ENCODE measurements at regions not wholly inside any gene's neighbourhood (a gene's known extent, or its start where the extent isn't known, plus 50 kb on each side); places are given as distances from the start of the nearest gene placed in this dataset.

DNA sequence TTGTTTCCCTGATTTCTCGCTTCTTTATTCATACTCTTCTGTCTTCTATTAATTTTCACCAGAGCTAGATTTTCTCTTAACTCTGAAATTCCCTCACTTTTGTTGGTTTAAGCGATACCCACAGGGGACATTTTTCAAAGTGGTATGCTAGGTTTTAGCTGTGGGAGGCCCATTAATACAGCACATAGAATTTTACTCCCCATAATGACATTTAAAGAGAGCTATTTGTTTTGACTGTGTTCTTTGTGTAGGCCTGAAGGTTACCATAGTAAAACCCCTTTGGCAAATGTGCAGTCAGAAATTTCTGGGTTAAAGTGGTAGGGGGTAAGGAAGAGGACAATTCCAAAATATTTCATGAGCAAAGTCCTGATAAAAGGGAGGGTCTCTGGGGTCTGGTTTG lies 721.1 kb upstream of the CITED2 start:
- DNase-seq (no peak), ATAC-seq (no peak)
- intact Hi-C loops (cut with DNase I, micrococcal nuclease): no loop called here
- Mint-ChIP-seq H3K4me1 (no peaks in the 10 kb centered on the region), H3K27ac (no peak overlapping the region), H3K27me3 (peaks cover 2% of the 10 kb centered on the region), H3K4me3 (no peak overlapping the region), H3K36me3 (ENCODE audit: low read depth) (no peaks in the 10 kb centered on the region), H3K9me3 (ENCODE audit: low read depth) (no peaks in the 10 kb centered on the region)
- ChIA-PET POLR2A (no interaction called here), CTCF (interaction anchor here (1.0 to 1.1 kb wide), 2 partner anchors 10 to 31 kb away, joined by 3 read pairs; no protein-coding TSS in a partner anchor)

DNA sequence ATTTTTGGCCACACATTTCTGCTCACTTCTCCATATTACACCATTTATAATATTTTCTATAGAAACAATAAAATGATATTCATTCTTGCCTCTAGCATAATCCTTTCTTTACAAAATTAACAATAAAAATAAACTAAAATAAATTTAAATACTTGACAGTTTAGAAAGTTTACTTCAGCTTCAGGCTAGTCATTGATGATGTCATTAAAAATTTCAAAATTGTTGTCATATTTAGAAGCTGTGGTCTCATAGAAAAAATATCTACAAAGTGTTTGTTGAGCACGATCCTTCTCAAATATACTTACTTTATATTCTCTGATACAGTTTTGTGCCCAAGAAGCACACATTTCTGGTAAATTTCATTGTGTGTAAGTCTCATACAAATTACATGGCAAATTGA lies 717.4 kb upstream of the CITED2 start:
- no peaks in the 10 kb centered on the region for H3K9me3 Mint-ChIP-seq (ENCODE audit: low read depth)
- CTCF ChIA-PET: no interaction called here
- DNase-seq: no peak
- H3K36me3 Mint-ChIP-seq (ENCODE audit: low read depth): no peaks in the 10 kb centered on the region
- peaks cover 5% of the 10 kb centered on the region for H3K27me3 Mint-ChIP-seq
- H3K4me3 Mint-ChIP-seq: no peak overlapping the region
- H3K4me1 Mint-ChIP-seq: no peaks in the 10 kb centered on the region
- intact Hi-C loops (cut with DNase I, micrococcal nuclease): no loop called here
- H3K27ac Mint-ChIP-seq: no peak overlapping the region
- POLR2A ChIA-PET: no interaction called here
- ATAC-seq: no peak

DNA sequence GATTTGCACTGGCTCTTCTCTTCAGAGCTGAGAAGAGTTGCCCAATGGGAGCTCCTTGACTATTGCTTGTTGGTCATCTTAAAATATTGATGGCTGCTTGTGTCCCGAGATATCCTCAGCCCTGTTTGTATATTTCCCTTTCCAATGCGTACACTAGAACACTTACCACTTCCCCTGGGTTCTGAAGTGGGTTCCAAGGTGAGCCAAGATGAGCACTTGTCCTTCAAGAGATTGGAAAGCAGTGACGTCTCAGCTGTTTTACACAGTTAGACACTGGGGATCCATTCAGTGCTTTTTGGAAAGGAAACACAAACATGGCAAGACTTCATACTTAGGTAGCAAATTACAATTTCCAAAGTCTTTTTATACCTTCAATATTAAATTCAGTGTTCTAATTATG lies 716.4 kb upstream of the CITED2 start:
- H3K36me3 Mint-ChIP-seq (ENCODE audit: low read depth): no peaks in the 10 kb centered on the region
- H3K4me3 Mint-ChIP-seq: no peak overlapping the region
- intact Hi-C loops (cut with DNase I, micrococcal nuclease): no loop called here
- ChIA-PET CTCF (interaction anchor here (0.7 kb wide), 1 partner anchor 577 kb away, joined by 5 read pairs; no protein-coding TSS in a partner anchor), POLR2A (no interaction called here)
- ATAC-seq: no peak
- no peaks in the 10 kb centered on the region for H3K9me3 Mint-ChIP-seq (ENCODE audit: low read depth)
- H3K27ac Mint-ChIP-seq: no peak overlapping the region
- H3K4me1 Mint-ChIP-seq: no peaks in the 10 kb centered on the region
- no peak for DNase-seq
- peaks cover 5% of the 10 kb centered on the region for H3K27me3 Mint-ChIP-seq

DNA sequence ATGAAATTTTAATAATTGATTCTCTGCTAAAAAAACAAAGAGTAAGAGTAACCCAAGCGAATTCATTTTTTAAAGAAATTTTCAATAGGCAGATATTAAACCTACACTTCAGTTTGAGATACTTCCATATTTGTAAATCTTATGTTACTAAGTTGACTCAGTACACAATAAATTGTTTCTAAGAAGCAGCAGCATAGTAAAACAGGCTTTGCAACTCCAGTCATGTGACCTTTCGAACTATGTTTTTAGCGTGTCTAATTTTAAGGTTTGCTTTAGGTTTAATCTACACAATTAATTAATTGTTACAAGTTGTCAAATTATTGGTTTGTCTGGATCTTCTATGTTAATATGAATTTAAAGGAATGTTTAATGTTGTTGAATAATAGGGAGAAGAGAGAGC lies 708.9 kb upstream of the CITED2 start:
- intact Hi-C loops (cut with DNase I, micrococcal nuclease): no loop called here
- DNase-seq (no peak), ATAC-seq (no peak)

DNA sequence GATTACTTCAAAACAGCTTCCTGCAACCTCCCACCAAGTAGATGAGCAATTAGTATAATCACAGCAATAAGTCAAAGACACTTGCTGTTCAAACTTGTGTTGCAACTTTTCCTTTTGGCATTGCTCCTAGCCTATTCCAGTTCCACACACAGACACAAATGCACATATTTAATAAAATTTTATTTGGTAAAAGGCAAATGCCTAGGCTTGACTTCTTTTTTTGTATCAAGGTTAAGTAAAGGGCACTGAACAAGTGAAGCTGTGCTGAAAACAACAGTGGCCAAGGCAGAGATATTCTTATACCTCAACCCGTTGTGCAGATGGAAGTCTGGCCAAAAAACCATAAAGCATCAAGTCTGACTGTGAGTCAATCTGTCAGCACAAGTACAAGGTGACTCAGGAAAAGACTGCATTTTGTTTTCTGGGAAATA lies 708.4 kb upstream of the CITED2 start:
- Mint-ChIP-seq H3K27ac (no peak overlapping the region), H3K4me1 (no peaks in the 10 kb centered on the region), H3K27me3 (peaks cover 2% of the 10 kb centered on the region), H3K4me3 (no peak overlapping the region), H3K36me3 (ENCODE audit: low read depth) (no peaks in the 10 kb centered on the region), H3K9me3 (ENCODE audit: low read depth) (no peaks in the 10 kb centered on the region)
- ChIA-PET POLR2A (no interaction called here), CTCF (interaction anchor here (0.6 kb wide), 1 partner anchor 188 kb away, joined by 3 read pairs; no protein-coding TSS in a partner anchor)
- ATAC-seq (no peak), DNase-seq (no peak)
- intact Hi-C loops (cut with DNase I, micrococcal nuclease): no loop called here

More for the DNA sequence above, 708.9 kb upstream of the CITED2 start:
- Mint-ChIP-seq H3K27ac (no peak overlapping the region), H3K27me3 (peaks cover 2% of the 10 kb centered on the region), H3K4me3 (no peak overlapping the region), H3K9me3 (ENCODE audit: low read depth) (no peaks in the 10 kb centered on the region), H3K36me3 (ENCODE audit: low read depth) (no peaks in the 10 kb centered on the region), H3K4me1 (no peaks in the 10 kb centered on the region)
- POLR2A ChIA-PET: no interaction called here
- CTCF ChIA-PET: interaction anchor here (0.6 kb wide), 1 partner anchor 189 kb away, joined by 3 read pairs; no protein-coding TSS in a partner anchor

DNA sequence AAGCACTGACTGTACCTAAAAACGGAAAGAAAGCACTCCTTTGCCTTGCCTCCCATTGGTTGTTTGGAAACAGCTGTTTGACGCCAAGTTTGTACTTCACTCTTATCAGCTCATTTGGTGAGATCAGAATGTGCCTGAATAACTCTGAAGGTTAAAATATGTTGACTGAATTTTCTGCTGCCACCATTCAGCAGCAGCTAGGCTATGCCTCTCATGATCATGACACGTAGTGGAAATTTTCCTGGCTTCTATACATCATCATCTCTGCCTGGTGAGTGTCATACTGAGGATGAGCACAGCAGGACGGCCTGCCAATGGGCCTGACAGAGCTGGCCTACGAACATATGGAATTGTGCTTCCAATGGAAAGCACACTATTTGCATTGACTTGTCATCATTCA lies 704.9 kb upstream of the CITED2 start:
- no peaks in the 10 kb centered on the region for H3K36me3 Mint-ChIP-seq (ENCODE audit: low read depth)
- no peak overlapping the region for H3K27ac Mint-ChIP-seq
- DNase-seq: no peak
- ChIA-PET POLR2A (no interaction called here), CTCF (no interaction called here)
- H3K4me3 Mint-ChIP-seq: no peak overlapping the region
- peaks cover 9% of the 10 kb centered on the region for H3K27me3 Mint-ChIP-seq
- no peaks in the 10 kb centered on the region for H3K9me3 Mint-ChIP-seq (ENCODE audit: low read depth)
- ATAC-seq: no peak
- intact Hi-C loops (cut with DNase I, micrococcal nuclease): no loop called here
- no peaks in the 10 kb centered on the region for H3K4me1 Mint-ChIP-seq

DNA sequence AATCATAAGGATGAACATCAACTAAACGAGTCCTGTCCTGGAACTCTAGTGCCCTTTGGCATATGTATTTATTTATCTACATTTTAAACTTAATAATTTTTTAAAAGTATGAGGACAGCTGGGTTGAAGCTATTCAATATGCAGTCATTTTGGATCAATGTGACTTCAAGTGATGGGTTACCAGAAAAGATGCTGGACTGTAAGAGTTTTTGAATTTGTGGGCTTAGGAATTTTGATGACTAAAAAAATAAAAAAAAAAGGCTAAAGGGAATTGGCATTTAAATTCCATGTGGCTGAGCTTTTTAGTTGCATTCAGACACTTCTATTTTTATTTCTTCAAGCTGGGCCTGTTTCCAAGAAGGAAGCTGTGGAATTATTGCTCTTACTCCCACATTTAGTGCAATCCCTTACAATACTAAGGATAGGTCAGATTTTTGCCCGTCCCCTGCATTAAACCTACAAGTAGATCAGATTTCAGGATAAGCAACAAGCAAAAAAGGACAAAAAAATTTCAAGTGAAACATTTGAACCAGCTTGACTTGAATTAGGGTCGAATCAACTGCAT lies 704.2 kb upstream of the CITED2 start:
- H3K27me3 Mint-ChIP-seq: peaks cover 13% of the 10 kb centered on the region
- no peaks in the 10 kb centered on the region for H3K9me3 Mint-ChIP-seq (ENCODE audit: low read depth)
- H3K4me3 Mint-ChIP-seq: no peak overlapping the region
- no peaks in the 10 kb centered on the region for H3K4me1 Mint-ChIP-seq
- no peak overlapping the region for H3K27ac Mint-ChIP-seq
- DNase-seq (no peak), ATAC-seq (no peak)
- ChIA-PET POLR2A (no interaction called here), CTCF (no interaction called here)
- intact Hi-C loops (cut with DNase I, micrococcal nuclease): no loop called here
- H3K36me3 Mint-ChIP-seq (ENCODE audit: low read depth): no peaks in the 10 kb centered on the region

DNA sequence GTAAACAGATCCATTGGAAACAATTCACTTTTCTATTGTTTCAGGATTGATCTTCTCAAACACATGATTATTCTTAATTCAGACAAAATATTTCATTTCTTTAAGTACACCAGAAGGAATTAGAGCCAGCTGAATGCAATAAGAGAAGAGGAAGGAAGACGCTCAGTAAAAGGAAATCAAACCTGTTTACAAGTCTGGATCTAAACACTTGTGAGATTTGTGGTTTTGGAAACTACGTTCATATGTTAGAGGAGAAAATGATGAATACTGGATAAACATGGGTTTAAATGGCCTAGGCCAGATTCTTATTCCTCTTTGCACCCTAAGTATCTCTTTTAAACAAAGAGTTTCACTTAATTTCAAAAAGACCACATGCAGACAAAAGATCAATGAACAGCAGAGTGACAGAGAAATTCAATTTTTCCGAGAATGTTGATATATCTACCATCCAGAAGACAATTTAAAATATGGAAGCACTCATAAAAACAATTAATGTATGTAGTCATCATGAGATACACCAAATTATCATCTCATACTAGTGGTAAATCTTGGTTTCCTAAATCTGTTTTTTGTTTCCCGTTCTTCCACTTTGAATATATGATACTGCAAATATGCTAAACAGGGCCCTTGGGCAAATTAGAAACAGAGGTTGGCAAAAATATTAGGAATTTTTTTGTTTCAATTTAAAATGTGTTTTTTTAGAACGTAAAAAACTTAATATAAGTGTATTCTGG lies 703.5 kb upstream of the CITED2 start:
- H3K27me3 Mint-ChIP-seq: peaks cover 13% of the 10 kb centered on the region
- no peak overlapping the region for H3K4me3 Mint-ChIP-seq
- no peaks in the 10 kb centered on the region for H3K9me3 Mint-ChIP-seq (ENCODE audit: low read depth)
- H3K4me1 Mint-ChIP-seq: no peaks in the 10 kb centered on the region
- POLR2A ChIA-PET: no interaction called here
- H3K27ac Mint-ChIP-seq: no peak overlapping the region
- intact Hi-C loops (cut with DNase I, micrococcal nuclease): no loop called here
- DNase-seq: no peak
- CTCF ChIA-PET: interaction anchor here (0.6 kb wide), 1 partner anchor 1263 kb away, joined by 3 read pairs; no protein-coding TSS in a partner anchor
- H3K36me3 Mint-ChIP-seq (ENCODE audit: low read depth): no peaks in the 10 kb centered on the region
- no peak for ATAC-seq

DNA sequence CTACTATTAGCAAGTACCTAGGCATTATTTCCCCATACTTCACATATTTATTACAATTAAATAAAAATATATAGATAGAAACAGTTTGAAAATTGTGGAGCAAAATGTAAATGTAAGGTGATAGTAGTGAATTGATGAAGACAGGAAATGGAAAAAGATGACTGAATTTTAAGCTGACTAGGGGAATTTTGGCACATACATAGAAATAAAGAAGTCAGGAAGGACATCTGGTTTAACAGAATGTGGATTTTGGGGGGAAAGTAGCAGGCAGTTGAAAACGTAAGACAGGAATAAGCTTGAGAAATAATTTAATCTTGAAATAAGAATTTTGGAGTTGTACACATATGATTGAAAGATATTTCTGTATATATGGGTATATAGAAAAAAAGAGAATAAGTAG lies 701.7 kb upstream of the CITED2 start:
- Mint-ChIP-seq H3K36me3 (ENCODE audit: low read depth) (no peaks in the 10 kb centered on the region), H3K27ac (no peak overlapping the region)

DNA sequence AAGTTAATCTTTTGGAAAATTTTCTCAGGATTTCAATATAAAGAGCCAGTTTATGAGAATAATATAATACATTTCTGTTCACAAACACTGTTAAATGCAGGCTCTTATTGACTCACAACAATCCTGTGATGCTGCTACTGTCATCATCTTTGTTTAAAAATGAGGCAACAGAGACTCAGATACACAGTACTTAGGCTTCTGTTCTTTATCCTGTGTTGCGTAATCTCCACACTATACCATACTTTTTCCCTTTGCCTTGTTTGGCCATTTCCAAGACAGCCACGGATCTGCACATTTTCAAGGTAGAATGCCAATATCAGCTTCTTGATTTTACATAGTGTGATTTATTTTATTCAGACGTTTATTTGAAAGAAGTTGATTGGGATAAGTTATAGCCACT lies 699.0 kb upstream of the CITED2 start:
- Mint-ChIP-seq H3K4me1 (no peaks in the 10 kb centered on the region), H3K4me3 (no peak overlapping the region), H3K36me3 (ENCODE audit: low read depth) (no peaks in the 10 kb centered on the region), H3K27me3 (peaks cover 13% of the 10 kb centered on the region), H3K27ac (no peak overlapping the region), H3K9me3 (ENCODE audit: low read depth) (no peaks in the 10 kb centered on the region)
- ChIA-PET POLR2A (no interaction called here), CTCF (no interaction called here)
- intact Hi-C loops (cut with DNase I, micrococcal nuclease): no loop called here
- DNase-seq (no peak), ATAC-seq (no peak)

More for the DNA sequence above, 701.7 kb upstream of the CITED2 start:
- Mint-ChIP-seq H3K4me3 (no peak overlapping the region), H3K9me3 (ENCODE audit: low read depth) (no peaks in the 10 kb centered on the region), H3K4me1 (no peaks in the 10 kb centered on the region), H3K27me3 (peaks cover 13% of the 10 kb centered on the region)
- no peak for ATAC-seq
- ChIA-PET CTCF (no interaction called here), POLR2A (no interaction called here)
- DNase-seq: no peak
- intact Hi-C loops (cut with DNase I, micrococcal nuclease): no loop called here

DNA sequence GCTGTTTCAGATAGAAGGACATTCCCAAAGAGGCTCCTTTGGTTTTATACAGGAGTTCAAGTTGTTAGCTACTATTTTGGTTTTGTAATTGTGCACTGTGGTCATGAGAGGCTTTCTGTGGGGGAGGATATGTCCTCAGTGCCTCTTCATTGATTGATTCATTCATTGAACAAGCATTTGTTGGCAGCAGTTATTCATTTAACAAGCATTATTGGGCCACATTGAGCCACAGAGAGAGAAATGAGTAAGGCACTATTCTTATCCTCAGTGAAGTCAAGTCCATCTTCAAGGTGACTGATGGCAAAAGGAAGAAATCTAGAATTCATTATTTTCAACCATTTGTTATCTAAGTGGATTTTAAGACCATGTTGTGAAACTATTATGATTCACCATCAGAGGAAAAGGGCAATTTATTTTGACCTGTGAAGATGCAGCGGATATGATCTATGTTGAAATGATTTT lies 697.2 kb upstream of the CITED2 start:
- no peaks in the 10 kb centered on the region for H3K36me3 Mint-ChIP-seq (ENCODE audit: low read depth)
- DNase-seq: no peak
- ChIA-PET POLR2A (no interaction called here), CTCF (no interaction called here)
- H3K9me3 Mint-ChIP-seq (ENCODE audit: low read depth): no peaks in the 10 kb centered on the region
- H3K27ac Mint-ChIP-seq: no peak overlapping the region
- H3K4me3 Mint-ChIP-seq: no peak overlapping the region
- no peak for ATAC-seq
- H3K4me1 Mint-ChIP-seq: no peaks in the 10 kb centered on the region
- H3K27me3 Mint-ChIP-seq: peaks cover 13% of the 10 kb centered on the region
- intact Hi-C loops (cut with DNase I, micrococcal nuclease): no loop called here

DNA sequence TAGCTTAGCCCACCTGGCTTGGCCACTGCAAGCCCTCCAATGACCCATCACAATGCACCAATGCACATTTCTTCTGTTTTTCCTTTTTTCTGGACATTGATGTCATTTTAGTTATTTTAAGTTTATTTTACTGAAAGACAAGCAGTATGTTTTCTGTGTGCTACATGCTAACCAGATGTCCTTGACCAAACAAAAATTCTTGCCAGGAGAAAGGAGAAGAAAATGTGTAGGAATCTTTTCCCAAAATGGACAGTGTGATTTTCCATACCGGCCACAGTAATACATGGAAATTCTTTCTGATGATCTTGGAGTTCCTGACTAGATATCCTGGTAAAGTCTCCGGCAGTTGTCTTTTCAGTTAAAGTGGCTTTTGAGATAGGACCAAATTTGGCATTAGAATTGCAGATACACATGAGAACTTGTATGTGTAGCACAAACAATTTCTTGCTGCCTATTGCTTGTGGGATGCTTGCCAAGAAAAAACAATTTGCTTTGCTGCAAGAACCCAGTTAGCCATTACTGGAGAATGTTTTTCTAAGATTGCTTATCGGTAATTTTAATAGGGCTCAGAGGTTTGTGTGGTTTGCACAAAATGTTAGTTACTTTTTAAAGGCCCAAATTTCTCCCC lies 696.5 kb upstream of the CITED2 start:
- intact Hi-C loops (cut with DNase I, micrococcal nuclease): no loop called here
- no peak for DNase-seq
- no peaks in the 10 kb centered on the region for H3K36me3 Mint-ChIP-seq (ENCODE audit: low read depth)
- no peaks in the 10 kb centered on the region for H3K9me3 Mint-ChIP-seq (ENCODE audit: low read depth)
- ChIA-PET POLR2A (no interaction called here), CTCF (no interaction called here)
- peaks cover 11% of the 10 kb centered on the region for H3K27me3 Mint-ChIP-seq
- no peak overlapping the region for H3K27ac Mint-ChIP-seq
- no peaks in the 10 kb centered on the region for H3K4me1 Mint-ChIP-seq
- ATAC-seq: no peak
- no peak overlapping the region for H3K4me3 Mint-ChIP-seq
